ENCODE measurements at regions not wholly inside any gene's neighbourhood (a gene's known extent, or its start where the extent isn't known, plus 50 kb on each side); places are given as distances from the start of the nearest gene placed in this dataset.

- Histone ChIP-seq H4K20me1 (ENCODE audit: insufficient read depth, low read length) (no peaks in the 10 kb centered on the region), H2AFZ (ENCODE audit: low read length) (no peak overlapping the region), H3K9ac (ENCODE audit: insufficient read depth, low read depth, low read length) (no peak overlapping the region), H3K9me3 (ENCODE audit: low read length) (no peaks in the 10 kb centered on the region), H3K4me3 (replicated peaks in 1 of 3; ENCODE audit: insufficient read depth in 1 of 3, low read depth in 2 of 3, low read length in 3 of 3) (no peak overlapping the region), H3K27ac (ENCODE audit: extremely low read length, insufficient read depth, low read length) (no peak overlapping the region), H3K79me2 (ENCODE audit: insufficient read depth, low read length) (no peaks in the 10 kb centered on the region), H3K4me2 (ENCODE audit: low read depth, low read length) (no peak overlapping the region), H3K36me3 (replicated peaks in 1 of 2; ENCODE audit: control insufficient read depth in 1 of 2, insufficient read depth in 2 of 2, low read length in 2 of 2) (no peaks in the 10 kb centered on the region), H3K4me1 (ENCODE audit: insufficient read depth, low read length) (peaks cover 10% of the 10 kb centered on the region; the same call in 1 of the 2 replicates), H3K27me3 (ENCODE audit: control insufficient read depth in 1 of 2, insufficient read depth in 2 of 2, low read length in 2 of 2) (peaks cover 0 to 3% of the 10 kb centered on the region in 2 experiments; a peak in 3 of 5 replicates)
- ChIA-PET POLR2A (no interaction called here), CTCF (ENCODE audit: low intra/inter-chr PET ratio, low total read pairs) (no interaction called here)
- TF ChIP-seq DRAP1 (CRISPR knock-in tag; IDR thresholded peaks at IDR 0.05) (no peak), ZBTB4 (CRISPR knock-in tag; IDR thresholded peaks at IDR 0.05; ENCODE audit: borderline replicate concordance) (no peak), NR2F2 (IDR thresholded peaks at IDR 0.05; ENCODE audit: borderline replicate concordance, low read depth) (no peak), CCDC6 (CRISPR knock-in tag; IDR thresholded peaks at IDR 0.05) (no peak), ZNF263 (CRISPR knock-in tag; IDR thresholded peaks at IDR 0.05) (no peak), RORA (CRISPR knock-in tag; IDR thresholded peaks at IDR 0.05) (no peak), TBX3 (IDR thresholded peaks at IDR 0.05; ENCODE audit: borderline replicate concordance) (no peak), ZNF792 (CRISPR knock-in tag; IDR thresholded peaks at IDR 0.05) (no peak)
- no TSS peak for BruUV-seq (replicated peaks)
- intact Hi-C loops (cut with micrococcal nuclease; ENCODE audit: unreplicated experiment) = no loop called here
- DNase-seq (ENCODE audit: low spot score) (no peak), FAIRE-seq (no peak), ATAC-seq (no peak)
- WGBS (ENCODE audit: low lambda C conversion rate) = 34% methylated on average over 6 of the region's 6 CpGs
- in situ Hi-C loops (cut with HindIII; ENCODE audit: extremely low pct_ligation_motif_present, low pct_unique_long_range_greater_than_20kb) = no loop called here
Measured at GRCh38 chr18:8948011-8948410, 154.5 kb upstream of the NDUFV2 start.
